Neural progenitor cell (in vitro differentiated cells): ENCODE measurements at regions not wholly inside any gene's neighbourhood (a gene's known extent, or its start where the extent isn't known, plus 50 kb on each side); places are given as distances from the start of the nearest gene placed in this dataset.

ENCODE experiments used
- DNase-seq: peaks from one replicate; pipeline ENCODE4 v3.0.0-alpha.2; 2016; ENCODE audit warnings: low spot score
- H2AFZ ChIP-seq: fragments of 200-600 bp; sonication (generic); replicated peaks from 2 replicates; pipeline ENCODE4 v1.6.1; 2016; ENCODE audit warnings: antibody characterized with exemption
- H3F3A ChIP-seq: fragments of 200-600 bp; sonication (generic); 2 replicates; pipeline ENCODE4 v1.6.1; 2016; ENCODE audit warnings: antibody characterized with exemption, low read depth
- H3K27ac ChIP-seq: fragments of 200-600 bp; sonication (generic); 2 replicates; pipeline ENCODE4 v1.5.1; 2016; ENCODE audit warnings: mild to moderate bottlenecking
- H3K27me3 ChIP-seq: fragments of 200-600 bp; sonication (generic); 2 replicates; pipeline ENCODE4 v1.6.1; 2016; ENCODE audit warnings: mild to moderate bottlenecking, moderate library complexity
- H3K36me3 ChIP-seq: fragments of 200-600 bp; sonication (generic); 2 replicates; pipeline ENCODE4 v1.5.1; 2016
- H3K4me1 ChIP-seq: fragments of 200-600 bp; sonication (generic); 2 replicates; pipeline ENCODE4 v1.6.1; 2016; ENCODE audit warnings: mixed run types
- H3K4me2 ChIP-seq: fragments of 200-600 bp; sonication (generic); 2 replicates; pipeline ENCODE4 v1.6.1; 2016
- H3K4me3 ChIP-seq: fragments of 200-600 bp; sonication (generic); 2 replicates; pipeline ENCODE4 v1.5.1; 2016
- H3K79me2 ChIP-seq: fragments of 200-600 bp; sonication (generic); 2 replicates; pipeline ENCODE4 v1.6.1; 2016; ENCODE audit warnings: low read depth
- H3K9ac ChIP-seq: fragments of 200-600 bp; sonication (generic); 2 replicates; pipeline ENCODE4 v1.6.1; 2016
- H3K9me3 ChIP-seq: fragments of 200-600 bp; sonication (generic); 2 replicates; pipeline ENCODE4 v1.5.1; 2016; ENCODE audit warnings: low read depth
- H4K20me1 ChIP-seq: fragments of 200-600 bp; sonication (generic); 2 replicates; pipeline ENCODE4 v1.6.1; 2016; ENCODE audit warnings: low read depth
- H3K27ac Mint-ChIP-seq: 3 replicates; pipeline ENCODE4 v1.8.0; 2021; ENCODE audit warnings: mixed read lengths
- H3K27me3 Mint-ChIP-seq: 2 replicates; pipeline ENCODE4 v1.8.0; 2022; ENCODE audit warnings: low read depth, mild to moderate bottlenecking, inconsistent platforms, moderate library complexity, mixed read lengths; ENCODE audit not compliant: insufficient read depth
- H3K36me3 Mint-ChIP-seq: 3 replicates; pipeline ENCODE4 v1.8.0; 2021; ENCODE audit warnings: mixed read lengths
- H3K4me1 Mint-ChIP-seq: 3 replicates; pipeline ENCODE4 v1.8.0; 2021; ENCODE audit warnings: mixed read lengths
- H3K4me3 Mint-ChIP-seq: 3 replicates; pipeline ENCODE4 v1.8.0; 2021; ENCODE audit warnings: mild to moderate bottlenecking, moderate library complexity, mixed read lengths
- H3K9me3 Mint-ChIP-seq: 3 replicates; pipeline ENCODE4 v1.8.0; 2020; ENCODE audit warnings: mixed read lengths
- EZH2 ChIP-seq: fragments of 200-600 bp; sonication (generic); IDR thresholded peaks from 2 replicates; pipeline ENCODE4 v1.6.1; 2017; ENCODE audit warnings: antibody characterized with exemption, mild to moderate bottlenecking, moderate library complexity
- EZH2phosphoT487 ChIP-seq: fragments of 200-600 bp; sonication (generic); IDR thresholded peaks from 2 replicates; pipeline ENCODE4 v1.6.1; 2017; ENCODE audit warnings: antibody characterized with exemption
- TF ChIP-seq, protein P1 (sequence below): fragments of 200-600 bp; sonication (generic); IDR thresholded peaks from 2 replicates; pipeline ENCODE4 v1.5.1; 2017; ENCODE audit warnings: antibody characterized with exemption, mild to moderate bottlenecking

DNA sequence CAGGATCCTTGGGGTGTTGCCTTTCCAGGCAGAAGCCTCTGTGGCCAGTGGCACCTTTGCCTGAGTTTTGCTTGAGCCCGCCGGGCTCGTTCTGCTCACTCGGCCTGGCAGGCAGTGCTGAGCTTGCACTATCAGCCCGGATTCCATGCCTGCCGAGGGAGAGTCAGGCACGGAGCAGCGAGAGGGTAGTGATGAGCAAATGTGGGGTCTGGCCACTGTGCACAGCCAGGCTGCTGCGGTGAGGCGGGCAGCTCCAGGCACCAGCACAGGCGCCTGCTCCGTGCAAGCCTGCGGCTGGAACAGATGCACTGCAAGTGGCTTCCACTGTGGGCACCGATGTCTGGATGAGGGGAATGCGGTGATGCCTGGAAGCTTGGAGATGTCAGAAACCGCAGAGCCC lies 619.2 kb downstream of the RAPGEF2 start:
- no peak overlapping the region for H3K4me2 ChIP-seq
- no peaks in the 10 kb centered on the region for H3K9me3 ChIP-seq
- no peaks in the 10 kb centered on the region for H4K20me1 ChIP-seq
- Mint-ChIP-seq H3K4me3 (no peak overlapping the region), H3K4me1 (peaks cover 4% of the 10 kb centered on the region), H3K27me3 (no peaks in the 10 kb centered on the region), H3K9me3 (peaks cover 2% of the 10 kb centered on the region), H3K27ac (no peak overlapping the region), H3K36me3 (no peaks in the 10 kb centered on the region)
- no peaks in the 10 kb centered on the region for H3K27me3 ChIP-seq
- DNase-seq: no peak
- H3F3A ChIP-seq: no peaks in the 10 kb centered on the region
- no peaks in the 10 kb centered on the region for H3K79me2 ChIP-seq
- H3K9ac ChIP-seq: no peak overlapping the region
- H2AFZ ChIP-seq: no peak overlapping the region
- no peak overlapping the region for H3K27ac ChIP-seq
- no peaks in the 10 kb centered on the region for H3K36me3 ChIP-seq
- H3K4me3 ChIP-seq: no peak overlapping the region
- TF ChIP-seq, protein P1, sequence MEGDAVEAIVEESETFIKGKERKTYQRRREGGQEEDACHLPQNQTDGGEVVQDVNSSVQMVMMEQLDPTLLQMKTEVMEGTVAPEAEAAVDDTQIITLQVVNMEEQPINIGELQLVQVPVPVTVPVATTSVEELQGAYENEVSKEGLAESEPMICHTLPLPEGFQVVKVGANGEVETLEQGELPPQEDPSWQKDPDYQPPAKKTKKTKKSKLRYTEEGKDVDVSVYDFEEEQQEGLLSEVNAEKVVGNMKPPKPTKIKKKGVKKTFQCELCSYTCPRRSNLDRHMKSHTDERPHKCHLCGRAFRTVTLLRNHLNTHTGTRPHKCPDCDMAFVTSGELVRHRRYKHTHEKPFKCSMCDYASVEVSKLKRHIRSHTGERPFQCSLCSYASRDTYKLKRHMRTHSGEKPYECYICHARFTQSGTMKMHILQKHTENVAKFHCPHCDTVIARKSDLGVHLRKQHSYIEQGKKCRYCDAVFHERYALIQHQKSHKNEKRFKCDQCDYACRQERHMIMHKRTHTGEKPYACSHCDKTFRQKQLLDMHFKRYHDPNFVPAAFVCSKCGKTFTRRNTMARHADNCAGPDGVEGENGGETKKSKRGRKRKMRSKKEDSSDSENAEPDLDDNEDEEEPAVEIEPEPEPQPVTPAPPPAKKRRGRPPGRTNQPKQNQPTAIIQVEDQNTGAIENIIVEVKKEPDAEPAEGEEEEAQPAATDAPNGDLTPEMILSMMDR: no peak
- TF ChIP-seq EZH2: no peak
- TF ChIP-seq EZH2phosphoT487: no peak
- no peaks in the 10 kb centered on the region for H3K4me1 ChIP-seq

DNA sequence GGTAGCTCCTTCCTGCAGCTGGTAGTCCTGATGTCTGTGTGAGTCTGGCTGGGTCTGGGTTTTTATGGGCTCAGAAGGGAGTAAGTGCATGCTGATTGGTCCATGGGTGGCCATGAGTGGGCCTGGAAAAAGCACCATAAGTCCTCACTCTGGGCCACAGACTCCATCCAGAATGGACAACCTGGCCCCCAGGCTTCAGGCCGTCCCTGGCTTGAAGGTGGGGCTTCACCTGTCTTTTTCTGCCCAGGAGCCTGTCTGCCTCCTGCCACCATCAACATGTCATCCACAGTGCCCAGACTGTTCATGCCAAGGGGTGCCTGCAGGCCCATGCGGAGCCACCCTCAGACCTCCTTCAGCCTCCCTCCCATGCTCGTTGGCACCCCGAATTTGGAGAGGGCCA lies 620.0 kb downstream of the RAPGEF2 start:
- H3K4me1 Mint-ChIP-seq: peaks cover 4% of the 10 kb centered on the region
- H3K4me1 ChIP-seq: no peaks in the 10 kb centered on the region
- H3K4me2 ChIP-seq: no peak overlapping the region
- no peak overlapping the region for H3K4me3 Mint-ChIP-seq
- H3K79me2 ChIP-seq: no peaks in the 10 kb centered on the region
- no peaks in the 10 kb centered on the region for H3F3A ChIP-seq
- TF ChIP-seq, protein P1: no peak
- TF ChIP-seq EZH2phosphoT487: no peak
- TF ChIP-seq EZH2: no peak
- no peaks in the 10 kb centered on the region for H3K27me3 ChIP-seq
- no peaks in the 10 kb centered on the region for H3K36me3 Mint-ChIP-seq
- no peaks in the 10 kb centered on the region for H3K36me3 ChIP-seq
- H3K9me3 Mint-ChIP-seq: peaks cover 2% of the 10 kb centered on the region
- H3K9me3 ChIP-seq: no peaks in the 10 kb centered on the region
- no peak overlapping the region for H3K9ac ChIP-seq
- no peak for DNase-seq
- no peaks in the 10 kb centered on the region for H3K27me3 Mint-ChIP-seq
- H3K27ac ChIP-seq: no peak overlapping the region
- no peak overlapping the region for H3K4me3 ChIP-seq
- H3K27ac Mint-ChIP-seq: no peak overlapping the region
- H4K20me1 ChIP-seq: no peaks in the 10 kb centered on the region
- H2AFZ ChIP-seq: no peak overlapping the region

DNA sequence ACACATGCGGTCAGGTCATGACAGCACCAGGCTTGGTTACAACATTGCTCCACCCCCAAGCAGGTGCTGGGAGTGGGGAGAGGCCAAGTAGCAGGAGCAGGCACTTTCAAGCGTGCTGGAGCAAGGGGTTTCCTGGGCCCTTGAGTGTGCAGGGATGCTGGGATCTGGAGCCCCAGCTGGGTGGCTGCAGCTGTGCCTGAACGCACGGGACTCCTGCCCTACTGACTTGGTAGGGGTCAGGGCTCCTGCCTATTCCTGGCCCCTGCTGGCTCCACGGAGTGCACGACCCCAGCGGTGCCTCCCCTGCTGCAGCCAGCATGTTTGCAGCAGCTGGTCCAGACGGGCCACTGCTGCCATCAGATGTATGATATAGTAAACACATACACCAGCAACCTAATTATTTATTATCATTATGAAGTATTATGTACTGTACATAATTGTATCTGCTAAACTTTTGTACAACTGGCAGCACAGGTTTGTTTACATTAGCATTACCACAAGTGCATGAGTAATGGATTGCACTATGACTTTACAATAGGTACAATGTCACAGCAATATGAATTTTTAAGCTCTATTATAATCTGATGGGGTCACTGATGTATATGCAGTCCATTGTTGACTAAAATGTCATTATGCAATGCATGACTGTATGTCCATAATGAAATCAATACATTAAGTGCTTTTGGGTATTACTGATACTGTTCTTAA lies 620.6 kb downstream of the RAPGEF2 start:
- Histone ChIP-seq H3K79me2 (no peaks in the 10 kb centered on the region), H4K20me1 (no peaks in the 10 kb centered on the region), H3K9me3 (no peaks in the 10 kb centered on the region), H2AFZ (no peak overlapping the region), H3K27ac (no peak overlapping the region), H3K4me3 (no peak overlapping the region), H3K4me2 (no peak overlapping the region), H3K4me1 (no peaks in the 10 kb centered on the region), H3K9ac (no peak overlapping the region), H3K27me3 (no peaks in the 10 kb centered on the region), H3F3A (no peaks in the 10 kb centered on the region), H3K36me3 (no peaks in the 10 kb centered on the region)
- Mint-ChIP-seq H3K4me1 (peaks cover 4% of the 10 kb centered on the region), H3K27ac (no peak overlapping the region), H3K36me3 (no peaks in the 10 kb centered on the region), H3K4me3 (no peak overlapping the region), H3K9me3 (peaks cover 2% of the 10 kb centered on the region), H3K27me3 (no peaks in the 10 kb centered on the region)
- TF ChIP-seq, protein P1: no peak
- TF ChIP-seq EZH2 (no peak), EZH2phosphoT487 (no peak)
- no peak for DNase-seq
